ENCODE measurements at regions not wholly inside any gene's neighbourhood (a gene's known extent, or its start where the extent isn't known, plus 50 kb on each side); places are given as distances from the start of the nearest gene placed in this dataset.
"Not testable (repeated sequence)": the region's sequence is repeated elsewhere in the genome, so short reads cannot be mapped to it uniquely, and the experiment has no call there.

DNA sequence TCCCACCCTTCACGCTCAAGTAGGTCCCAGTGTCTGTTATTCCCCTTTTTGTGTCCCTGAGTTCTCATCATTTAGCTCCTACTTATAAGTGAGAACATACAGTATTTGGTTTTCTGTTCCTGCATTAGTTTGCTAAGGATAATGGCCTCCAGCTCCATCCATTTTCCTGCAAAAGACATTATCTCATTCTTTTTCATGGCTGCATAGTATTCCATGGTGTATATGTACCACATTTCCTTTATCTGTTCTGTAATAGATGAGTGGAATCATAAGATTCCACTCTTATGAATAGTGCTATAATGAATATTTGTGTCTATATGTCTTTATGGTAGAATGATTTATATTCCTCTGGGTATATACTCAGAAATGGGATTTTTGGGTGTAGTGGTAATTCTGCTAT is 1473.5 kb upstream of the ACVR2A start:
- not testable (repeated sequence) for DNase-seq (ENCODE audit: low read depth in 2 of 3, low spot score in 2 of 3)

DNA sequence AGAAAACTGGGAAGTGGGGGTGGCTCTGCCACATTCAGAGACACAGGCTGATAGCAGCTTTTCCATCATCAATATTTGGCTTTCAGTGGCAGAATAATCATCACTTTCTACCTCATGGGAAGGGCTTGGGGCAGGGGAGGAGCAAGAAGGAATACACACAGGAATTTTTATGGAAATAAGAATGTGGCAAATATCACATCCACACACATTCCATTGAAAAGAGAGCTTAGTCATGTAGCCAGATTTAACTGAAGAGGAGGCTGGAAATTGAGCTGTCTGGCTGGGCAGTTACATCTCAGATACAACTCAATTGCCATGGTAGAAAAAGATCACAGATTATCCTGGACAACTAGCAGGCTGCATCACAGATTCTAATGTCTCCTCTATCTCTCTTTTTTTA is 1474.0 kb upstream of the ACVR2A start:
- no peak for DNase-seq (ENCODE audit: low read depth in 2 of 3, low spot score in 2 of 3)

DNA sequence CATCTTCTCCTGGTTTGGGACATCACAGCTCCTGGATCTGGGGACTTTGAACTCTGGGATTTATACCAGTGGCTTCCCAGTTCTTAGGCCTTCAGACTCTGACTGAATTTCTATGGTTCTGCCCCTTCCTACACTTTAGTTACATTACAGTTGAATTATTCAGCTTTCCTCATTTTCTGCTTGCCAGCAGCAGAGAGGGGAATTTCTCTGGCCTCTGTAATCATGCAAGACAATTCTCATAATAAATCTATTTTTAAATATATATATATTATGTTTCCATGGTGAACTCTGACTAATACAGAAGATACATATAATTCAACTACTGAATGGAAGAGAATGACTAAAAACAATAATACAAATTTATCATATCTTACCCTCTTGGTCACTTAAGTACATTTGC is 1478.6 kb upstream of the ACVR2A start:
- no peak for DNase-seq (ENCODE audit: low read depth in 2 of 3, low spot score in 2 of 3)

DNA sequence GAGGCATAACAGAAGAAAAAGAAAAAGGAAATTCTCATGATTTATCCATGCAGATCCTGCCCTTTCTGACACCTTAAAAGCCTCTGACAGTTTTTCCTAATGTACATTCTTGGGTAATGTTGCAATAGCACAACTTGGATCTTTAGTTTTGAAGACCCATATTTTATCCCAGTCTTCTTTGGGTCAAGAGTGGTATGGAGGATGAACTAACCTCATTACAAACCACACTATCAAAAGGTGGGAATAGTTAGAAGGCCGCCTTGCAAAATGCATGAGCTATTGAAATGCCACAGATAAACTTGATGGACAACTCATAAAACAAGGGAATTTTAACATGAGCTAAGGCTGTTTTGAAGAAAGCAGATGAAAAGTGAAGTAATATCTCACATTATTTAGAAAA is 1479.8 kb upstream of the ACVR2A start:
- no peak for DNase-seq (ENCODE audit: low read depth in 2 of 3, low spot score in 2 of 3)

DNA sequence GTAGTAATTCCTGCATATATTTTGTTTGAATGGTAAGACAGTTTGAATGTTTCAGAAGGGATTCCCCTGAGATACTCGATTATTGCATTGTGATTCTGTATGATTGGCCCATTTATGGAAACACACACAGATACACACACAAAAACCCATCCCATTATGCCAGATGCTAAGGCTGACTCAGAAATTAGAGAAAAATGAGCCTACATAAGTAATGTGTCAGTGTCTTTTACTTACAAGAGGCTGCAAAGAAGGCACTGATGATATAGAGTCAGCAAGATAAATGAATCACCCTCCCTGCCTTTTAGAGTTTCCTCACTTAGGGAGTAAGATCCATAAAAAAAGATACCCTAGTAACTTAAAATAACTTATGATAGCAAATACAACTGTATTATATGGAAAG is 1481.1 kb upstream of the ACVR2A start:
- DNase-seq (ENCODE audit: low read depth in 2 of 3, low spot score in 2 of 3): no peak

DNA sequence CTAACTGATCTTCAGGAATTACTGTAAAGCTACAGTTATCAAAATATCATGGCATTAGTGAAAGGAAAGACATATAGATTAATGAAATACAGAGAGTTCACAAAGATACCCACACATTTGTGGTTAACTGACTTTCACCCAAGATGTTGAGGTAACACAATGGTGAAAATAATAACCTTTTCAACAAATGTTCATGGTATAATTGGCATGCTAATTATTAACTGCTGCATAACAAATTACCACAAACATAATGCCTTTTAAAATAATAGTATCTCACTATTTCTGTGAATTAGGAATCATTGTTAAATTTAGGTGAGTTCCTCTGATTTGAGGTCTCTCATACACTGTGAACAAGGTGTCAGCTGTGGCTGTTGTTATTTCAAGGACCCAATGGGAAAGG is 1493.1 kb upstream of the ACVR2A start:
- DNase-seq (ENCODE audit: low read depth in 2 of 3, low spot score in 2 of 3): no peak

DNA sequence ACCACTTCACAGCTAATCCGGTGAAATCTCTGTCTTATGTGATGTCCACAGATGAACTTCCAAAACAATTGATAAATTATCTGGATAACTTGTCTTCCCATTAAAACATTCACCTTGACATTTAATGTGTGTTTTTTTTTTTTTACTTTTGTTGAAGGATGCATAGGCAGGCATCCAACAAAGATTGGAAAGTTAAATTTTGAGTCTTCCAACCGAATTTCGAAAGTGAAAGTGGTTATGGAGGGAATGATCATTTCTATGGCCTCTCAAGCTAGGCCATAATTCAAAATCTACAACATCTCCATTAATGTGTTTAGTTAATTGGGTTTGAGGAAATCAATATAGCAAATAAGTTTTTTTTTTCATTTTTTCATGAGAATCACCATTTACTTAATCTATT is 1495.5 kb upstream of the ACVR2A start:
- no peak for DNase-seq (ENCODE audit: low read depth in 2 of 3, low spot score in 2 of 3)

DNA sequence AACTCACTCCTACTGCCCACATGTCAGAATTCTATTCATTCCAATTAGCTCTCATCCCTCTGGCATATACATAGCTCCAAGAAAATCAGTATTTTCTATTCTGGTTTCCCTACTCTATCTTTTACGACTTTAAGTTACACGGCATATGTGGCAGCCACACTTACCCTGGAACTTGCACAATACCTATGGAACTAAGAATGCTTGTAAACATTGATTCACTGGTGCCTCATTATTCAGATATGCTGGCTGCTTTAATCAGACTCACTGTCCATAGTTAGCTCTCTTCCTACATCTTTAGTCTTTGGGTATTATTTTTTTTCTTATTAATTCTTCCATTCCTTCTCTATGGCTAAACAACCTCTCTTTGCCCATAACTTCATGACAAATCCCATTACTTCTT is 1519.9 kb upstream of the ACVR2A start:
- DNase-seq (ENCODE audit: low read depth in 2 of 3, low spot score in 2 of 3): no peak

DNA sequence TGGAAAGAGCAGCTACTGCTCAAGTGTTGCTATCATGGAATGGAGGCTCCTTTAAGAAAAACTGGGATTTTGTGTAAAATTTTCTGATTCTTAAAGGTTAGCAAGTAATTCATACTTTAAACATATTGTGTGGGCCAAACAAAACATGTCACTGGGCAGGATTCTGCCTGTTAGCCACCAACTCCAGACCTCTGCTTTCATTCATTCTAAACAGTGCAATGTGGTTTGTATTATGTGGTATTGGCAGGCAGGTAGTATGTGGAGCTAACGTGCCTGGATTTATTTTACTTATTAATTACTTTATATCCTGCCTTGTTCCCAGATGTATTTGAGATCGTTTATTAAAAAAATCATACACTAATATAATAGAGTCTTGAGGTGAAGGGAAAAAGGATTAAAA is 1521.3 kb upstream of the ACVR2A start:
- DNase-seq (ENCODE audit: low read depth in 2 of 3, low spot score in 2 of 3): no peak

DNA sequence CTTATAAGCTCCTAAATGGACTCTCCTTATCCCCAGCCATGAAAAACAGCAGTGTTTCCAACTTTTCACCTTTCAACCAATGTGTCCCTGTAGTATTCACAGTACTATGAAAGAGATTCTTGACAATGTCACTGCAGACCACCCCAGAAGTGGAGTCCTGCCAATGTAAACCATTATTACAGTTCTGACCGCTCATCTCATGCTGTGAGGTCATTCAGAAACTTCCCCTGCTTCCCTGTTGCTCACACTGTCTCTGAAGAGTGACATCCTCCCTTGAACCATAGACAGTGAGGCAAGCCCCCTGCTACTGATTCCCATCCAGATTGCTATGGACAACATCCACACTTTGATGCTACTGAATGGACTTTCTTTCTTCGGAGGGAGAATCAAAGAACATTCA is 1523.7 kb upstream of the ACVR2A start:
- no peak for DNase-seq (ENCODE audit: low read depth in 2 of 3, low spot score in 2 of 3)

DNA sequence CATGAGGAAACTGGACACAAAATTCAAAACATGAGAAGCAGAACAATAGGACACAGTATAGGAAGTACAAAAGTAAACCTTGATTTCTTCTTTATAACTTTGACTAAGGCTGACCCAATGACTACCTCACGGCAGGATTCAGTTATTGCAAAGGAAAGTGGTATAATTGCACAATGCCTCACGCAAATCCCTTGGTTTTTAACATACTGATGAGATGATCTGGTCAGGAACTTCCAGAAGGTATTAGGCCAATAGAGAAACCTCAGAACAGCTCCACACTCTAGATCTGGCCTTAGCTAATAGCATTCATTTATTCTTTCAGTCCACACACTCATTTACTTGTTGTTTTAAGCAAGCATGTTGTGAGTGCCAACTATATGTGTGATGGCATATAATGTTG is 1526.9 kb upstream of the ACVR2A start:
- no peak for DNase-seq (ENCODE audit: low read depth in 2 of 3, low spot score in 2 of 3)

DNA sequence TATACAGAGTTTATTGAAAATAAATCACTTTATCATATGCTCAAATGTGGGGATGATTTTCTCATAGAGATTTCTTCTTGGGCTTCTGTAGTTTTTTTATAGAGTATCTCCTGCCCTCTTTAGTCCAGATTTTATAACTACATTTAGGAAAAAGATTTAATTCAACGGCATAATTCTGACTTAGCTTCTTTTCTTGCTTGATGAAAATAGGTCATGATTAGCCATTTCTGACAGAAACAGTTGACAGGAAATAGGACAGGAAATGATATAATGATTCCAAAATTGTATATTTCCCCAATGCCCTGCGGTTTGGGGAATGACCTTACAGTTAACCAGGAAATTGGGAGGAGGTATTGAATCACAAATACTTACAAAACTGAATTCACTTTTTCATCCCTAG is 1531.9 kb upstream of the ACVR2A start:
- no peak for DNase-seq (ENCODE audit: low read depth in 2 of 3, low spot score in 2 of 3)

DNA sequence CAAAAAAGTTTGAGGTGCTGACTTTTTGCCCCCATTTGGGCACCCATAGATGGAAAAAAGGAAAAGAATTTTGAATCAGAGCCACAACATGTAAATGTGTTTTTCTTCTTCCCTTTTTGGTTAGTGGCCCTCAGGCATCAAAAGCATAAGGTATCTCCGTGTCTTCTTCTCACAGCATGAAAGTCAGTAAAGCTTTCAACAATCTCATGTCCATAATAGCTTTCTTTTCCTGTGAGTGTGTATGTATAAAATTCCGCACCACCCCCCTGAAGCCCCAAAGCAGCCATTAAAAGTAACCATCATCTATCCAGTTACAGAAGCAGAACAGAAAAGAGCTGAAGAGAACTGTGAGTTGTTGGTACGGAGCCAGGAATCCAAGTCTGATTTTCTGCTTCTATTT is 1539.7 kb upstream of the ACVR2A start:
- DNase-seq (ENCODE audit: low read depth in 2 of 3, low spot score in 2 of 3): no peak

DNA sequence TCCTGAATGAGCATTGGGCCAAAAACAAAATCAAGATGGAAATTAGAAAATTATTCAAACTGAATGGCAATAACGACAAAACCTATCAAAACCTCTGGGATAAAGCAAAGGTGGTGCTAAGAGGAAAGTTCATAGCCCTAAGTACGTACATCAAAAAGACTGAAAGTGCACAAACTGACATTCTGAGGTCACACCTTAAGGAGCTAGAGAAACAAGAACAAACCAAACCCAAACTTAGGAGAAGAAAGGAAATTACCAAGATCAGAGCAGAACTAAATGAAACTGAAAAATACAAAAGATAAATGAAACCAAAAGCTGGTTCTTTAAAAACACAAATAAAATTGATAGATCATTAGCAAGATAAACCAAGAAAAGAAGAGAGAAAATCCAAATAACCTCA is 1543.5 kb upstream of the ACVR2A start:
- no peak for DNase-seq (ENCODE audit: low read depth in 2 of 3, low spot score in 2 of 3)

DNA sequence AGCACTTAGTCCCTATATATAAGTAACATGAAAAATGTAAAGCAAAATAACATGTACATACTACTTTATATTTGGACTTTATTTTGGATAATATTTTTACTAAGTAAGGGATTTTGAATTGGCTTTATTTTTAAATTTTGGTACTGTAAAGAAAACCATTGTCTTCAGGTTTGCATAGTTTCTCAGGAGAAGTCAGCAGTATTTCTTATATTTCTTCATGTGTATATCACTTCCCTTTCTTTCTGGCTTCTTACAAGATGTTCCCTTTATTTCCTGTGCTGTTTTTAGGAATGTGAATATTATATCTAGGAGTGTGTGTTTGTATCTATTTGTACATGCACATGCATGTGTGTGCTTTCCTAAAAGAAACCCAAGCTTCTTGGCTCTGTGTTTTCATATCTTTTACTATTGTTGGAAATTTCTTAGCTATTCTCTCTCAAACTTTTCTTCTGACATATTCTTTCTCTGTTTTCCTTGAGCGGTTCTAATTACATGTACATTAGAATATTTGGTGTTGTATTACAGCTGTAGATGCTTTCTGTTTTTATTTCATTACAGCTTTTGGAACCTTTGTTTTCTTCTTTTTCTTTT is 1549.7 kb upstream of the ACVR2A start:
- DNase-seq (ENCODE audit: low read depth in 2 of 3, low spot score in 2 of 3): no peak

DNA sequence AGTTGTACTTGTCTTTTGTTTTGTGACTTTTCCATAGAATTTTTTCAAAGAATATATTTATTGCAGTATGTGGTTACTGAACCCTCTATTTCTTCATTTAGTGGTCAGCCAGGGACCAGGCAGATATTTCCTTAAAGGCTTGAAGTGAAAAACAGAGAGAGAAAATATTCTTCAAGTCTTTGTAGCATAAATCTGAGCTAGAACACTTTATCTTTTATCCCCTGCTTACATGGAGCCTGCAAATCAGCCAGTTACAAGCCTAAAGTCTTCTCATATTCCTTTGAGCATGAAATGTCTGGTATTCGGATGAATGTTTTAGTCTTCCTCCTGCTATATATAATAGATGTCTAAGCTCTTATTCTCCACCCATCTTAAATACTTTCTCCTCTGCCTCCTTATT is 1557.5 kb upstream of the ACVR2A start:
- DNase-seq (ENCODE audit: low read depth in 2 of 3, low spot score in 2 of 3): no peak

DNA sequence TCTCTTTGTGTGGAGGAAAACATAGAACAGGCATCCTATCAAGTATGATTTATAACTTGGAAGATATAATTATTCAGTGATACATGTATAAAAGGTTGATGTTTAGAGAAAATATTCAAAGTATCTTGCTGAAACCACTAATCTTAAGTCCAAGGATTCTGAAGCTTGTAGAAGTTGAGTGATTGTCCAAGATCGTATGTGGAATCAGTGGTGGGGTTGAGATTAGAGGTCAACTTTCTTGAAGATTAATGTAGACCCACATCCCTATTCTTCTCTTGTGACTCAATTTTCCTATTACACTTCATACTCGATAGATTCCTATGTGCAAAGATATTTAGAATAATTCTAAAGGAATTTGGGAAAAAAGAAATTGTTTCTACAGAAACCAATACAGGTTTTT is 1565.9 kb upstream of the ACVR2A start:
- DNase-seq (ENCODE audit: low read depth in 2 of 3, low spot score in 2 of 3): no peak

DNA sequence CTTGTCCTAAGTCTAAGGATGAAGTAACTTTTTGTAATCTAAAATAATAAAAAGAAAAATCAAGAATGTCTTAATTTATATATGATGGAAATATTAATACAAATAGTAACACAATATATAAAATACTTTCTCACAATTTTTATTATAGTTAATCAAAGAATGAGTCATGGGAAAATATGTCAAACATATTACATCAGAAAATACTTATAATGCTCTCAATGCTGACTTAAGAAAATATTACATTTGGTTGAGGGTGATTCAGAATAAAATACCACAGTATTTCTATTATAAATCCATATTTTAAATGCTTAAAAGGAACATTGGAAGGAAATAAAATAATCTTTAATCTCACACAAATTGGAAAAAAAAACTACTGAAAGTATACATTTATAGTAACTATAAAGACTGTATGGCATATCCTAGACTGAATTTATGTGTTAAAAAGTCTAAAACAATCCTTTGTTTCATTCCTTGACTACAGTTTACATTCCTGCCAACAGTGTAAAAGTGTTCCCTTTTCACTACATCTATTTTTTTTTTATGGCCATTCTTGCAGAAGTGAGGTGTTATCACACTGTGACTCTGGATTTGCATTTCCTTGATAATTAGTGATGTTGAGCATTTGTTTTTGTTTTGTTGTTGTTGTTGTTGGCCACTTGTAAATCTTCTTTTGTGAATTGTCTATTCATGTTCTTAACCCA is 1573.5 kb upstream of the ACVR2A start:
- no peak for DNase-seq (ENCODE audit: low read depth in 2 of 3, low spot score in 2 of 3)

DNA sequence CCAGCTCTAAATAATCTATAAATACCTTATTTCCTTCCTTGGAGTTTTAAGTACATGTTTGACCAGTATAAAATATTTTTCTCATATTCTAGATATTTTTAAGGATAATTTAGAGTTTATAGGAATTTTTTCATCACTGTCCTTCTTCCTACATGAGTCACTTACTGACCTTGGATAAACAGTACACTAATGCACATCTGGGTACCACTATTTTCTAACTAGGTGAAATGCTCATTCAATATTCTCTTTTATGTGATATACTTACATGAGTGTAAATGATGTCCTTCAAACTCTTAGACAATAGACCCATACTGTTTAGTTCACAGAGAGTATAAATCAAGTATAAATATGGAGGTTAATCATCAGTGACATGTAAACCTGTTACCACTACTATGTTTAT is 1574.2 kb upstream of the ACVR2A start:
- no peak for DNase-seq (ENCODE audit: low read depth in 2 of 3, low spot score in 2 of 3)

DNA sequence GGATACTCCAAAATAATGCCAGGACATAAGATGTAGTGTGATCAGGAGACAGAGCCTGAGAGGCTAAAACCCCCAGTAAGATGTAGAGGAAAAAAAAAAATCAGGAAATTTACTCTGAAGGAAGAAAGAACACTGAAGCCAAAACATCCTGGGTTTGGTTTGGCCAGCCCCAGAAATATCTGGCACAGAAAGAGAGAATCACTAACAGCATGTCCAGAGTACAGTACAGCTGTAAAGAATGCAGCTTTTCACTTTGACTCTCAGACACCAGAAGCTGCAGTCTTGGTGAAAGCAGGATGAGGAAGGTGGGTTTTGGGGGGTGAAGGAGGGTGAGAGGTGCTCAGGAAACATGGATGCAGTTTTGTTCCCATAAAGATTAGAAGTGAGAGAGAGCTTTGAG is 1577.7 kb upstream of the ACVR2A start:
- no peak for DNase-seq (ENCODE audit: low read depth in 2 of 3, low spot score in 2 of 3)

DNA sequence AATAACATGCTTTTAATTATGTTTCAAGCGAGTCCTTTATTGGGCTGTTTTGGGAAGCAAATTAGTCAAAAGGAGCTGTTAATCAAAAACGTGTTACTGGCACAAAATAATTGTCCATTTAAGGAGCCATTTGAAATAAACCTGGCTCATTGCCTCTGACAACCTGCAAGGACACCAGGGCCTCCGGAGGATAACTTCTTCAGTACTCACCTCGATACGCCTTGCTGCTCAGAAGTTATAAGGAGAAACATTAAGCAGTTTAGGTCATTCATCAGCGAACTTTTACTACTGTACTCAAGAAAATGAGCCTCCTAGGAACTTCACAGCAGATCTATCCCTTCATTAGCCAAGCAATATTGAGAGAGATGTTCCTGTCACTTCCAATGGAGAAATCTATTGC is 1579.2 kb upstream of the ACVR2A start:
- no peak for DNase-seq (ENCODE audit: low read depth in 2 of 3, low spot score in 2 of 3)

DNA sequence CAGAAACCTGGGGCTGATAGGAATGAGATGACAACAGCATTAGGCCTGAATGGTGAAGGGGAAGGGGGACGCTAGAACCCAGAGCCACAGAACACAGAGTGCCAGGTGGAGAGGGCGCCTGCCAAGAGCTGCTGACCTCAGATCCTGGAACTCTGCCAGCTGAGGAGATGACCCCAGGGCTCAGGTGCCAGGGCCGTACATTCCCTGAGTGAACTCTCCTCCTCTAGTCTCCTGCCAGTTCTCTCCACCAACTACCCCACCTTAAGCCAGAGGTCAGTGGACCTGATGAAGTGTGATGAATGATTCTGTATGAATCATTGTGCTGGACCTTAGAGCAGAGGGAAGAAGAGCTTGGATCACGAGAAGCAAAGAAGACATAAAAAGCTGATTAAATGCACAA is 1582.2 kb upstream of the ACVR2A start:
- DNase-seq (ENCODE audit: low read depth in 2 of 3, low spot score in 2 of 3): no peak

DNA sequence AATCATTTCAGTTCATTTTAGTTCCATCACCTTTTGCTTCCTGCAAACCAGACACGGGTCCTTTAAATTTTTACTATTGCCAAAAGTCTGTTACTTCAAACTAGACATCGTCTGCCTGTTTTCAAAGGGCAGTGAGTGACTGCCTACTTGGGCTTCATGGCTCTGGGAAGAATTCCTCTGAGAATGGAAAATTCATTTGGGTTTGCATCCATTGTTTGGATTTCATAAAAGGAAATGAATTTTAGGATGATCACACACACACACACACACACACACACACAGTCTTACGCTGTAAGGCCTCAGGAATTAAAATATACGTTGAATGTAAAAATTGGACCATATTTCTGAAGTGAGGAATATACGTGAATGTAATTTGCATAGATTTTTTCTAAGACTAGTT is 1584.3 kb upstream of the ACVR2A start:
- DNase-seq (ENCODE audit: low read depth in 2 of 3, low spot score in 2 of 3): no peak

All from activated CD8-positive, alpha-beta memory T cell treated with anti-CD3 and anti-CD28 coated beads for 48 hours (primary cell).